Prostate gland (tissue), 2 donors: ENCODE measurements at regions not wholly inside any gene's neighbourhood (a gene's known extent, or its start where the extent isn't known, plus 50 kb on each side); places are given as distances from the start of the nearest gene placed in this dataset.

Experiments
- POLR2A ChIP-seq: fragments of 450-650 bp; IDR thresholded peaks from one replicate; pipeline ENCODE4 v1.6.1; 2016; ENCODE audit warnings: antibody characterized with exemption, mild to moderate bottlenecking
- POLR2AphosphoS5 ChIP-seq: sonication (generic); formaldehyde crosslinking; IDR thresholded peaks from one replicate; pipeline ENCODE4 v1.6.1; 2017; ENCODE audit warnings: antibody characterized with exemption
- TF ChIP-seq, protein P1 (sequence below), 4 experiments: fragments of 200-600 bp in 2 of 4; fragments of 450-650 bp in 2 of 4; sonication (generic) in 2 of 4; IDR thresholded peaks; 1 replicate in 3 of 4; 2 replicates in 1 of 4; pipeline ENCODE4 v1.5.1; 2016 to 2019; ENCODE audit warnings: antibody characterized with exemption in 4 of 4, mild to moderate bottlenecking in 2 of 4, moderate library complexity in 2 of 4

DNA sequence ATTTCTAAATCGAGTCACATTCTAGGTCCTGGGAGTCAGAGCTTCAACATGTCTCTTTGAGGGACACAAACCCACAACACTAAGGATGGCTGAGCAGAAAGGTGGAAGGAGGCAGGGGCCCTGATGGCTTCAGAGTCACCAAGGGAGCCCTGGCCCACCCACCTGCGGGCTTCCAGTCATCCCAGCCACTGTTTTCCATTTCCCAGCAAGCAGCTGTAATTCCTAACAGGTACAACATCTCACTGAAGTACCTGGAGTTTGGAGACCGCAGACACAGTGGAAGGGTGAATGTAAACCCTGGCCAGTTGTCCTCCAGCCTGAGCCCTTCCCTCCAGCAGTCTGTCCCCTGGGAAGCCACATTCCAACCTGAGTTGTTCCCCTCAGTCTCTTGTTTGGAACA lies 562.8 kb downstream of the TBC1D22A start:
- TF ChIP-seq POLR2A (no peak), POLR2AphosphoS5 (no peak)
- TF ChIP-seq, protein P1, sequence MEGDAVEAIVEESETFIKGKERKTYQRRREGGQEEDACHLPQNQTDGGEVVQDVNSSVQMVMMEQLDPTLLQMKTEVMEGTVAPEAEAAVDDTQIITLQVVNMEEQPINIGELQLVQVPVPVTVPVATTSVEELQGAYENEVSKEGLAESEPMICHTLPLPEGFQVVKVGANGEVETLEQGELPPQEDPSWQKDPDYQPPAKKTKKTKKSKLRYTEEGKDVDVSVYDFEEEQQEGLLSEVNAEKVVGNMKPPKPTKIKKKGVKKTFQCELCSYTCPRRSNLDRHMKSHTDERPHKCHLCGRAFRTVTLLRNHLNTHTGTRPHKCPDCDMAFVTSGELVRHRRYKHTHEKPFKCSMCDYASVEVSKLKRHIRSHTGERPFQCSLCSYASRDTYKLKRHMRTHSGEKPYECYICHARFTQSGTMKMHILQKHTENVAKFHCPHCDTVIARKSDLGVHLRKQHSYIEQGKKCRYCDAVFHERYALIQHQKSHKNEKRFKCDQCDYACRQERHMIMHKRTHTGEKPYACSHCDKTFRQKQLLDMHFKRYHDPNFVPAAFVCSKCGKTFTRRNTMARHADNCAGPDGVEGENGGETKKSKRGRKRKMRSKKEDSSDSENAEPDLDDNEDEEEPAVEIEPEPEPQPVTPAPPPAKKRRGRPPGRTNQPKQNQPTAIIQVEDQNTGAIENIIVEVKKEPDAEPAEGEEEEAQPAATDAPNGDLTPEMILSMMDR (IDR thresholded peaks at IDR 0.05), result no peak
